B cell (primary cell): ENCODE measurements at regions not wholly inside any gene's neighbourhood (a gene's known extent, or its start where the extent isn't known, plus 50 kb on each side); places are given as distances from the start of the nearest gene placed in this dataset.

Source experiments
- EZH2 ChIP-seq: IDR thresholded peaks from 2 replicates; pipeline ENCODE4 v1.6.1; 2012; ENCODE audit warnings: borderline replicate concordance, low read depth, mild to moderate bottlenecking, moderate library complexity, low read length; ENCODE audit not compliant: insufficient read depth, poor library complexity, severe bottlenecking
- TF ChIP-seq, protein P1 (sequence below): fragments of 200-600 bp; IDR thresholded peaks from one replicate; pipeline ENCODE4 v1.8.0; 2022; ENCODE audit warnings: antibody characterized with exemption, mild to moderate bottlenecking

GRCh38 chr16:72722552-72722951, 325.4 kb downstream of the ZFHX3 start:
- TF ChIP-seq, protein P1, sequence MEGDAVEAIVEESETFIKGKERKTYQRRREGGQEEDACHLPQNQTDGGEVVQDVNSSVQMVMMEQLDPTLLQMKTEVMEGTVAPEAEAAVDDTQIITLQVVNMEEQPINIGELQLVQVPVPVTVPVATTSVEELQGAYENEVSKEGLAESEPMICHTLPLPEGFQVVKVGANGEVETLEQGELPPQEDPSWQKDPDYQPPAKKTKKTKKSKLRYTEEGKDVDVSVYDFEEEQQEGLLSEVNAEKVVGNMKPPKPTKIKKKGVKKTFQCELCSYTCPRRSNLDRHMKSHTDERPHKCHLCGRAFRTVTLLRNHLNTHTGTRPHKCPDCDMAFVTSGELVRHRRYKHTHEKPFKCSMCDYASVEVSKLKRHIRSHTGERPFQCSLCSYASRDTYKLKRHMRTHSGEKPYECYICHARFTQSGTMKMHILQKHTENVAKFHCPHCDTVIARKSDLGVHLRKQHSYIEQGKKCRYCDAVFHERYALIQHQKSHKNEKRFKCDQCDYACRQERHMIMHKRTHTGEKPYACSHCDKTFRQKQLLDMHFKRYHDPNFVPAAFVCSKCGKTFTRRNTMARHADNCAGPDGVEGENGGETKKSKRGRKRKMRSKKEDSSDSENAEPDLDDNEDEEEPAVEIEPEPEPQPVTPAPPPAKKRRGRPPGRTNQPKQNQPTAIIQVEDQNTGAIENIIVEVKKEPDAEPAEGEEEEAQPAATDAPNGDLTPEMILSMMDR = no peak
- TF ChIP-seq EZH2 = no peak
